ENCODE measurements at regions not wholly inside any gene's neighbourhood (a gene's known extent, or its start where the extent isn't known, plus 50 kb on each side); places are given as distances from the start of the nearest gene placed in this dataset.

GRCh38 chr4:129167640-129168260, 71.8 kb downstream of the C4orf33 start:
- no peak for FAIRE-seq
- H3K36me3 ChIP-seq (ENCODE audit: control insufficient read depth, insufficient read depth, low read length), result no peaks in the 10 kb centered on the region
- no peak for TF ChIP-seq CTCF (IDR thresholded peaks at IDR 0.05; ENCODE audit: insufficient read depth, low read length, severe bottlenecking)
- DNase-seq (ENCODE audit: low read depth), result no peak
- no peak overlapping the region for H3K4me3 ChIP-seq (ENCODE audit: low read depth, low read length)
- H3K27me3 ChIP-seq (ENCODE audit: control insufficient read depth, insufficient read depth, low read length), result no peaks in the 10 kb centered on the region

- no peak for DNase-seq (ENCODE audit: low read depth)
- no peak for FAIRE-seq
- no peaks in the 10 kb centered on the region for H3K36me3 ChIP-seq (ENCODE audit: control insufficient read depth, insufficient read depth, low read length)
- no peak overlapping the region for H3K4me3 ChIP-seq (ENCODE audit: low read depth, low read length)
- TF ChIP-seq CTCF (IDR thresholded peaks at IDR 0.05; ENCODE audit: insufficient read depth, low read length, severe bottlenecking), result no peak
- no peaks in the 10 kb centered on the region for H3K27me3 ChIP-seq (ENCODE audit: control insufficient read depth, insufficient read depth, low read length)
Observed at GRCh38 chr4:129172181-129172580, 76.2 kb downstream of the C4orf33 start.

- Histone ChIP-seq H3K36me3 (ENCODE audit: control insufficient read depth, insufficient read depth, low read length) (no peaks in the 10 kb centered on the region), H3K27me3 (ENCODE audit: control insufficient read depth, insufficient read depth, low read length) (no peaks in the 10 kb centered on the region), H3K4me3 (ENCODE audit: low read depth, low read length) (no peak overlapping the region)
- TF ChIP-seq CTCF (IDR thresholded peaks at IDR 0.05; ENCODE audit: insufficient read depth, low read length, severe bottlenecking), result no peak
- DNase-seq (ENCODE audit: low read depth) (no peak), FAIRE-seq (no peak)
Observed at GRCh38 chr4:129176864-129177263, 80.9 kb downstream of the C4orf33 start.

GRCh38 chr4:129179276-129179675, 83.3 kb downstream of the C4orf33 start:
- no peak for FAIRE-seq
- no peaks in the 10 kb centered on the region for H3K36me3 ChIP-seq (ENCODE audit: control insufficient read depth, insufficient read depth, low read length)
- no peaks in the 10 kb centered on the region for H3K27me3 ChIP-seq (ENCODE audit: control insufficient read depth, insufficient read depth, low read length)
- peak; percentile 4 for DNase-seq (ENCODE audit: low read depth)
- no peak for TF ChIP-seq CTCF (IDR thresholded peaks at IDR 0.05; ENCODE audit: insufficient read depth, low read length, severe bottlenecking)
- no peak overlapping the region for H3K4me3 ChIP-seq (ENCODE audit: low read depth, low read length)

GRCh38 chr4:129189630-129190029, 93.7 kb downstream of the C4orf33 start:
- TF ChIP-seq CTCF (IDR thresholded peaks at IDR 0.05; ENCODE audit: insufficient read depth, low read length, severe bottlenecking), result no peak
- no peak for FAIRE-seq
- no peak for DNase-seq (ENCODE audit: low read depth)

More at GRCh38 chr4:129189630-129190029, 93.7 kb downstream of the C4orf33 start:
- H3K27me3 ChIP-seq (ENCODE audit: control insufficient read depth, insufficient read depth, low read length), result no peaks in the 10 kb centered on the region
- no peak overlapping the region for H3K4me3 ChIP-seq (ENCODE audit: low read depth, low read length)
- H3K36me3 ChIP-seq (ENCODE audit: control insufficient read depth, insufficient read depth, low read length), result no peaks in the 10 kb centered on the region
